Spleen (tissue), 7 donors: ENCODE measurements at regions not wholly inside any gene's neighbourhood (a gene's known extent, or its start where the extent isn't known, plus 50 kb on each side); places are given as distances from the start of the nearest gene placed in this dataset.

ENCODE experiments used
- POLR2A ChIP-seq, 3 donors: fragments of 450-650 bp; IDR thresholded peaks; one replicate each; pipeline ENCODE4 v1.5.1; 2017; ENCODE audit warnings: antibody characterized with exemption in 3 of 3, mild to moderate bottlenecking in 1 of 3
- POLR2AphosphoS5 ChIP-seq, 3 donors: sonication (generic); formaldehyde crosslinking; IDR thresholded peaks; one replicate each; pipeline ENCODE4 v1.5.1; 2017; ENCODE audit warnings: antibody characterized with exemption in 3 of 3
- TF ChIP-seq, protein P1 (sequence below), 11 experiments: fragments of 200-600 bp in 7 of 11; fragments of 450-650 bp in 4 of 11; sonication (generic) in 4 of 11; IDR thresholded peaks in 8 of 11; conservative IDR thresholded peaks in 3 of 11; 1 replicate in 7 of 11; 2 replicates in 4 of 11; pipeline versions ENCODE4 v1.4.0 to v1.8.0; 2016 to 2021; ENCODE audit warnings: antibody characterized with exemption in 11 of 11, inconsistent platforms in 4 of 11, mild to moderate bottlenecking in 1 of 11
- donor health status: DM: no; HTN: no; CAD: no; lungs with moderate emphysema.
- donor health status: DM: no; HTN: no; CAD: no.
- donor health status: DM: no; HTN: no; CAD: no.

DNA sequence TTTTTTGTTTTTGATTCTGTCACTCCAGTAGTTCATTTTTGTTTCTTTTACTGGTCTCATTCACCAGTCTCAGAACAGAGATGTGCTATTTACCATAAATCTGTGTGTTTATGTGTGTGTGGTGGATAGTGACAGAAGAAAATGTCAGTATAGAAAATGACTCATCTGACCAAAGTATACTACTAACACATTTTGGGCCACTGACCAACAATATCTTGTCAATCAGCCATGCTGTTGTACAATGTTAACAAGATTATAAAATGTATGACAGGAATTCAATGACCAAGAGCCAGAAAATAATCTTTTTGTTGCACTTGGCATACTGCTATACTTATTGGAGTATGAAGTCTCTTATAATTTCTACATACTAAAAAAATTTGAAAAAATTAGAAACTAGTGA, 1081.4 kb upstream of the NRXN1 start:
- TF ChIP-seq, protein P1, sequence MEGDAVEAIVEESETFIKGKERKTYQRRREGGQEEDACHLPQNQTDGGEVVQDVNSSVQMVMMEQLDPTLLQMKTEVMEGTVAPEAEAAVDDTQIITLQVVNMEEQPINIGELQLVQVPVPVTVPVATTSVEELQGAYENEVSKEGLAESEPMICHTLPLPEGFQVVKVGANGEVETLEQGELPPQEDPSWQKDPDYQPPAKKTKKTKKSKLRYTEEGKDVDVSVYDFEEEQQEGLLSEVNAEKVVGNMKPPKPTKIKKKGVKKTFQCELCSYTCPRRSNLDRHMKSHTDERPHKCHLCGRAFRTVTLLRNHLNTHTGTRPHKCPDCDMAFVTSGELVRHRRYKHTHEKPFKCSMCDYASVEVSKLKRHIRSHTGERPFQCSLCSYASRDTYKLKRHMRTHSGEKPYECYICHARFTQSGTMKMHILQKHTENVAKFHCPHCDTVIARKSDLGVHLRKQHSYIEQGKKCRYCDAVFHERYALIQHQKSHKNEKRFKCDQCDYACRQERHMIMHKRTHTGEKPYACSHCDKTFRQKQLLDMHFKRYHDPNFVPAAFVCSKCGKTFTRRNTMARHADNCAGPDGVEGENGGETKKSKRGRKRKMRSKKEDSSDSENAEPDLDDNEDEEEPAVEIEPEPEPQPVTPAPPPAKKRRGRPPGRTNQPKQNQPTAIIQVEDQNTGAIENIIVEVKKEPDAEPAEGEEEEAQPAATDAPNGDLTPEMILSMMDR (IDR thresholded peaks at IDR 0.05 in 8 of 11, conservative IDR thresholded peaks at IDR 0.05 in 3 of 11): no peak
- no peak for TF ChIP-seq POLR2A (IDR thresholded peaks at IDR 0.05)
- TF ChIP-seq POLR2AphosphoS5 (IDR thresholded peaks at IDR 0.05): no peak
